ENCODE measurements at regions not wholly inside any gene's neighbourhood (a gene's known extent, or its start where the extent isn't known, plus 50 kb on each side); places are given as distances from the start of the nearest gene placed in this dataset.

- H3K4me3 ChIP-seq (ENCODE audit: low read length) = no peak overlapping the region
- no peaks in the 10 kb centered on the region for H3K4me1 ChIP-seq (ENCODE audit: control insufficient read depth, low read depth, low read length)
- H3K27ac ChIP-seq (ENCODE audit: low read length) = no peak overlapping the region
- no peaks in the 10 kb centered on the region for H3K9me3 ChIP-seq (ENCODE audit: control insufficient read depth, low read depth, low read length)
- no peaks in the 10 kb centered on the region for H3K36me3 ChIP-seq (ENCODE audit: control insufficient read depth, low read depth, low read length)
- H3K27me3 ChIP-seq (ENCODE audit: control insufficient read depth, insufficient read depth, low read length) = no peaks in the 10 kb centered on the region
- H3K9ac ChIP-seq (ENCODE audit: low read length) = no peak overlapping the region
Measured at GRCh38 chr4:104128850-104129213, 365.9 kb downstream of the CXXC4 start.

- Histone ChIP-seq H3K27me3 (ENCODE audit: control insufficient read depth, insufficient read depth, low read length) (no peaks in the 10 kb centered on the region), H3K4me3 (ENCODE audit: low read length) (no peak overlapping the region), H3K4me1 (ENCODE audit: control insufficient read depth, low read depth, low read length) (no peaks in the 10 kb centered on the region), H3K9me3 (ENCODE audit: control insufficient read depth, low read depth, low read length) (no peaks in the 10 kb centered on the region), H3K27ac (ENCODE audit: low read length) (no peak overlapping the region), H3K36me3 (ENCODE audit: control insufficient read depth, low read depth, low read length) (no peaks in the 10 kb centered on the region), H3K9ac (ENCODE audit: low read length) (no peak overlapping the region)
Measured at GRCh38 chr4:104128031-104128849, 366.5 kb downstream of the CXXC4 start.

- H3K4me1 ChIP-seq (ENCODE audit: control insufficient read depth, low read depth, low read length) = no peaks in the 10 kb centered on the region
- no peaks in the 10 kb centered on the region for H3K27me3 ChIP-seq (ENCODE audit: control insufficient read depth, insufficient read depth, low read length)
- H3K9me3 ChIP-seq (ENCODE audit: control insufficient read depth, low read depth, low read length) = no peaks in the 10 kb centered on the region
- no peak overlapping the region for H3K4me3 ChIP-seq (ENCODE audit: low read length)
- no peak overlapping the region for H3K27ac ChIP-seq (ENCODE audit: low read length)
- H3K36me3 ChIP-seq (ENCODE audit: control insufficient read depth, low read depth, low read length) = no peaks in the 10 kb centered on the region
- no peak overlapping the region for H3K9ac ChIP-seq (ENCODE audit: low read length)
Measured at GRCh38 chr4:104123021-104123420, 371.7 kb downstream of the CXXC4 start.

GRCh38 chr4:104117776-104118175 is 376.9 kb downstream of the CXXC4 start:
- no peak overlapping the region for H3K4me3 ChIP-seq (ENCODE audit: low read length)
- no peaks in the 10 kb centered on the region for H3K27me3 ChIP-seq (ENCODE audit: control insufficient read depth, insufficient read depth, low read length)
- no peak overlapping the region for H3K9ac ChIP-seq (ENCODE audit: low read length)
- H3K4me1 ChIP-seq (ENCODE audit: control insufficient read depth, low read depth, low read length) = no peaks in the 10 kb centered on the region
- no peaks in the 10 kb centered on the region for H3K36me3 ChIP-seq (ENCODE audit: control insufficient read depth, low read depth, low read length)
- H3K27ac ChIP-seq (ENCODE audit: low read length) = no peak overlapping the region
- H3K9me3 ChIP-seq (ENCODE audit: control insufficient read depth, low read depth, low read length) = peaks cover 7% of the 10 kb centered on the region

GRCh38 chr4:104113850-104114249 is 380.8 kb downstream of the CXXC4 start:
- Histone ChIP-seq H3K36me3 (ENCODE audit: control insufficient read depth, low read depth, low read length) (no peaks in the 10 kb centered on the region), H3K9ac (ENCODE audit: low read length) (no peak overlapping the region), H3K27ac (ENCODE audit: low read length) (no peak overlapping the region), H3K4me3 (ENCODE audit: low read length) (no peak overlapping the region), H3K27me3 (ENCODE audit: control insufficient read depth, insufficient read depth, low read length) (no peaks in the 10 kb centered on the region), H3K4me1 (ENCODE audit: control insufficient read depth, low read depth, low read length) (no peaks in the 10 kb centered on the region), H3K9me3 (ENCODE audit: control insufficient read depth, low read depth, low read length) (peaks cover 7% of the 10 kb centered on the region)

- Histone ChIP-seq H3K9me3 (ENCODE audit: control insufficient read depth, low read depth, low read length) (peaks cover 29% of the 10 kb centered on the region), H3K9ac (ENCODE audit: low read length) (no peak overlapping the region), H3K4me3 (ENCODE audit: low read length) (no peak overlapping the region), H3K27me3 (ENCODE audit: control insufficient read depth, insufficient read depth, low read length) (no peaks in the 10 kb centered on the region), H3K4me1 (ENCODE audit: control insufficient read depth, low read depth, low read length) (no peaks in the 10 kb centered on the region), H3K36me3 (ENCODE audit: control insufficient read depth, low read depth, low read length) (no peaks in the 10 kb centered on the region), H3K27ac (ENCODE audit: low read length) (no peak overlapping the region)
Measured at GRCh38 chr4:104099141-104099540, 379.4 kb upstream of the TACR3 start.

- Histone ChIP-seq H3K9ac (ENCODE audit: low read length) (no peak overlapping the region), H3K4me3 (ENCODE audit: low read length) (no peak overlapping the region), H3K36me3 (ENCODE audit: control insufficient read depth, low read depth, low read length) (no peaks in the 10 kb centered on the region), H3K27ac (ENCODE audit: low read length) (no peak overlapping the region), H3K9me3 (ENCODE audit: control insufficient read depth, low read depth, low read length) (peaks cover 7% of the 10 kb centered on the region), H3K27me3 (ENCODE audit: control insufficient read depth, insufficient read depth, low read length) (no peaks in the 10 kb centered on the region), H3K4me1 (ENCODE audit: control insufficient read depth, low read depth, low read length) (no peaks in the 10 kb centered on the region)
Measured at GRCh38 chr4:104093247-104093646, 373.5 kb upstream of the TACR3 start.

GRCh38 chr4:104073229-104073628 is 353.4 kb upstream of the TACR3 start:
- Histone ChIP-seq H3K9ac (ENCODE audit: low read length) (no peak overlapping the region), H3K9me3 (ENCODE audit: control insufficient read depth, low read depth, low read length) (no peaks in the 10 kb centered on the region), H3K36me3 (ENCODE audit: control insufficient read depth, low read depth, low read length) (no peaks in the 10 kb centered on the region), H3K4me1 (ENCODE audit: control insufficient read depth, low read depth, low read length) (no peaks in the 10 kb centered on the region), H3K27me3 (ENCODE audit: control insufficient read depth, insufficient read depth, low read length) (no peaks in the 10 kb centered on the region), H3K4me3 (ENCODE audit: low read length) (no peak overlapping the region), H3K27ac (ENCODE audit: low read length) (no peak overlapping the region)

- no peak overlapping the region for H3K27ac ChIP-seq (ENCODE audit: low read length)
- no peaks in the 10 kb centered on the region for H3K9me3 ChIP-seq (ENCODE audit: control insufficient read depth, low read depth, low read length)
- H3K9ac ChIP-seq (ENCODE audit: low read length) = no peak overlapping the region
- no peaks in the 10 kb centered on the region for H3K27me3 ChIP-seq (ENCODE audit: control insufficient read depth, insufficient read depth, low read length)
- H3K36me3 ChIP-seq (ENCODE audit: control insufficient read depth, low read depth, low read length) = no peaks in the 10 kb centered on the region
- no peak overlapping the region for H3K4me3 ChIP-seq (ENCODE audit: low read length)
- no peaks in the 10 kb centered on the region for H3K4me1 ChIP-seq (ENCODE audit: control insufficient read depth, low read depth, low read length)
Measured at GRCh38 chr4:104066533-104066932, 346.7 kb upstream of the TACR3 start.

GRCh38 chr4:104064646-104065577 is 345.1 kb upstream of the TACR3 start:
- Histone ChIP-seq H3K9ac (ENCODE audit: low read length) (no peak overlapping the region), H3K27me3 (ENCODE audit: control insufficient read depth, insufficient read depth, low read length) (no peaks in the 10 kb centered on the region), H3K4me1 (ENCODE audit: control insufficient read depth, low read depth, low read length) (no peaks in the 10 kb centered on the region), H3K27ac (ENCODE audit: low read length) (no peak overlapping the region), H3K36me3 (ENCODE audit: control insufficient read depth, low read depth, low read length) (no peaks in the 10 kb centered on the region), H3K4me3 (ENCODE audit: low read length) (no peak overlapping the region), H3K9me3 (ENCODE audit: control insufficient read depth, low read depth, low read length) (no peaks in the 10 kb centered on the region)

GRCh38 chr4:104063341-104063740 is 343.6 kb upstream of the TACR3 start:
- Histone ChIP-seq H3K4me1 (ENCODE audit: control insufficient read depth, low read depth, low read length) (no peaks in the 10 kb centered on the region), H3K27ac (ENCODE audit: low read length) (no peak overlapping the region)

More at GRCh38 chr4:104063341-104063740, 343.6 kb upstream of the TACR3 start:
- Histone ChIP-seq H3K27me3 (ENCODE audit: control insufficient read depth, insufficient read depth, low read length) (no peaks in the 10 kb centered on the region), H3K36me3 (ENCODE audit: control insufficient read depth, low read depth, low read length) (no peaks in the 10 kb centered on the region), H3K9ac (ENCODE audit: low read length) (no peak overlapping the region), H3K9me3 (ENCODE audit: control insufficient read depth, low read depth, low read length) (no peaks in the 10 kb centered on the region), H3K4me3 (ENCODE audit: low read length) (no peak overlapping the region)

All from iPS-18a (cell line).